NCI-H1092 treated with DMSO at 0.1 percent for 48 hours (cell line): ENCODE measurements at regions not wholly inside any gene's neighbourhood (a gene's known extent, or its start where the extent isn't known, plus 50 kb on each side); places are given as distances from the start of the nearest gene placed in this dataset.

ENCODE experiments used
- DNase-seq: peaks from one replicate; lab custom pipeline; 2025; lab: John Stamatoyannopoulos, UW

DNA sequence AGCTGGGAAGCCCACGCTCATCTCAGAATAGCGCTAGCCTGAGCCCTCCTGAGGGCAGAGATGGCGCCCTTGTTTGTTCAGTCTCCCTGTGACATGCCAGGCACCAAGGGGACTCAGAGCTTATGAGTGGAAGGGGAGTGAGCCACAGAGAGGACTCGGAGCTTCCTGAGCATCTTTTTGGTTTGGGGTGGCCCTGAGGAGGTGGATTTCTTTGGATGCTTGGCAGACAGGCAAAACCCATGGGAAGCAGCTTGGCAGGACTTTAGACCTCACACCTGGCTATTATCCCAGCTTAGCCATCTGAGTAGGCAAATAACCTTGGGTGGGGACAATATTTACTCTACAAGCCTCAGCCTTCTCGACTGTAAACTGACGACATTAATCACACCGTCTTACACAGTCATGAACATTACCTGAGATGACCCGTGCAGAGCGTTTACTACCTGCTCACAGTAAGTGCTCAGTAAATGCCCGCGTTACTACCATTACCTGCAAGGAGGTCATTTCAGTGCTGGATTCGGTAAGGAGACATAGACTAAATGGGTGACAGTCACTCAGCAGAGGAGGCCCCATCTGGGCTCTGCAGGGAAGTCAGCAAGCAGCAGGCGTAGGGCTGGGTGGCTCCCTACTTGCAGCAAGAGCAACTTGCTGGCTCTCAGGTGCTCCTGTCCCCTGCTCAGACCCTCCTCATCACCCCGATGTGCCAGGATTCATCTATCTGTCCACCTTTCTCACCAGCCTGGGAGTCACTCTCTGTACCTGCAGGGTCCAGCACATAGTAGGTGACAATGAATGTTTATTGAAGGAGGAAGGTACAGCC, 54.9 kb downstream of the KLHDC7A start:
- peak; percentile 65 for DNase-seq

DNA sequence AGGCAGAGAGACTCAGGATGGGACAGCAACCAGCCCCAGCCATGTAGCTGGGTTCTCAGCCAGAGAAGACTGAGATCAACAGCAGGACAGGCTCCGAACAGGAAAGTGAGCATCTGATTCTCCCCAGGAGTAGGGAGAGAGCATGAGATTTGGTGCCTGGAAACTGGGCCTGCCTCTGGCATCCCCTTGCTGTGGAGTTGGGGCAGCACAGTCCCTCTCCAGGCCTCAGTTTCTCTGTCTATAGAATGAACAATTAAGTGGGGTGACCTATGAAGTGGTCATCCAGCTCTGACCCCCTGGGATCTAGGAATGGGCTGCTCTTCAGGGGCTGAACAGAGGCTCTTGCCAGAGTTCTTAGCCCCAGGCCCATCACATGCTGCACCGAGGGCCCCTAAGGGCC, 55.6 kb downstream of the KLHDC7A start:
- DNase-seq, result no peak

DNA sequence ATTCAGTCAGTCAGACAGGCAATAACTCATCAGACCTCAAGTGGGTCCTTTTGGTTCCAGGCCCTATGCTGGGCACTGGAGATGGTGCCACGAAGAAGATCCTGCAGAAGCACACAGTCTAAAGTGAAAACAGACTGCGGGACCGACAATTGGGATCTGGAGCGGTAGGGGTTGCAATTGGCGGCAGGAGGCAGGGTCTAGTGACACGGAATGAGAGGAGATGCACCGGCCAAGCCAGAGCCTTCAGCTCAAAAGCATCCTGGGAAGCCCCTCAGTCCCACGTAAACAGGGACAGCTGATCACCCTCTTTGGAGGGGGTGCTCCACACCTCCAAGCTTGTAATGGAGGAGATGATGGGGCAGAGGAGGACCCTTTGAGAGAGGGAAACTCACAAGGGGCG, 56.2 kb downstream of the KLHDC7A start:
- DNase-seq, result no peak

DNA sequence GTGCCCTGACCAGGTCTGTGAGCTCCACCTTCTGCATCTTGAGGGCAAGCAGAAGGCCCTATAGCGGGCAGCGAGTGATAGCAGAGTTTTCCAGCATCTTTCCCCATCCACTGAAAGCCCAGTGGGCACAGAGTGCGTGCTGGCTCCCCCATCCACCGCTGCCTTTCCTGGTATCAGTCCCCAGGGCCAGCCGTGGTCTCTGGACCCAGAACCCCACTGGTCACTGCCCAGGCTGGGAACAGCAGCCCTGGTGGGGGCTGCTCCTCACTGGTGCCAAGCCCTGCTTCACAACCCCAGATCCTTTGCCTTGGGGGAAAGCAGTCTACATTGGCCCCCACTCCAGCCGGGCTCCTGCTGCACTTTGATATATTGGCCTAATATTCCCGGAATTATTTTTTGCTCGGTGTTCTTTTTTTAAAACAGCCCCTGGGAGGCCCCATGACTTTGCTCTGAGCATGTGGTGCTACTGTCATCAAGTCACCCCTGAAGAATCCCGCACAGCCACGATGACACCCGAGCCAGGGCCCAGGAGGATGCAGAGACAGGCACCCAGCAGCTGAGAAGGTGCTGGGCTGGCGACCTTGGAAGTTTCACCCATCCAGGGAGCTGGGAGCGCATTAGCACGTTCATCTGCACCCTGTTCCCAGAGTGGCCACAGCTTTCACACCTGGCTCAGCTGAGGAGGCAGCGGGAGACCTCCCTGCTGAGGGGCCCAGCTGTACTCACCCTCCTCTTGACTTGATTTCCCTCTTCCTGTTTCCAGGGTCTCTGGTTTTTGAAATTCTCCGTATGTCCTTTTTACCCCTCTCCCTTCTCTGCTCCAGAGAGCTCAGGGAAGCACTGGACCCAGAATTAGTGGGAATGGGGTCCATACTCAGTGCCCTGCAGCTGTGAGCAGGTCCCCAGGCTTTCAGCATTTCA, 56.9 kb downstream of the KLHDC7A start:
- no peak for DNase-seq

DNA sequence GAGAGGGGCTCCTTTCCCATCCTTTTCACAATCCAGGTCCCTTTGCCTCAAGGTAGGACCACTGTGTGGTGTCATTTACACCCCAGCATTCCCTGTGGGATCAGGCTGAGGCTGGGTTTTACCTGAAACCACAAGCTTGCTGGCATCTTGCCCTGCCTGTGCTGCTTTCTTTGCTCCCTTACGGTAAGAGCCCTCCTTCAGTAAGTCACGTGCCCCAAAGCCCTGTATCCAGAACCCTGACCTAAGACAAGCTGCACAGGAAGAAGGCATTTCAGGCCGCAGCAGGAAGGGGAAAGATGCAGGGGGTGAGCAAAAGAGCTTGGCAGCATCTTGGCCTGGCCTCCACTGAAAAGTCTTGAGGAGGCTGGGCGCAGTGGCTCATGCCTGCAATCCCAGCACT, 58.4 kb downstream of the KLHDC7A start:
- DNase-seq, result no peak

DNA sequence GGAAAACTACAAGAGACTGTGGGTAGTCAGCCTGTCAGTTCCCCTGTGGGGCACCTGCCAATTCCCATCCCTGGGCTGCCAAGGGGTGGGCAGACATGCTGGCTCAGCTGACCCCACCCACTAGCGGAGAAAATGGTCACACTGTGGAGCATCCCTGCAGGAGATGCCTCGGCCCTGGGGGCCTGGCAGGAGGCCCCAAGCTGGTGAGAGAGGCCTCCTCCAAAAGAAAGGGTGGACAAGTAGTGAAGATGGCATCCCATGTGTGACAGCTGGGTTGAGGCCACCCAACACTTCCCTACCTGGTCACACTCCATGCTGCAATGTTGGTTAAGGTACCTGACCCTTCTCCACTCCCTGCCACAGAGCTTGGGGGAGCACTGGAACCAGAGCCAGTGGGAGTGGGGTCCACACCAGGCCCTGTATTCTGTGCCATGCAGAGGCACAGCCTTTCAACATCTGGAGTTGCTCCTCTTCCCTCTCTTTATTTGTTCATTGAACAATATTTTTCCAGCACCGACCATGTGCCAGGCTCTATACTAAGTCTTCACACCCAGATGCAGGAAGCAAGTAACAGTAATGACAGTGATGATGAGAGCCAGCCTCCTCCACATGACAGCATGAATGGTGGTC, 59.5 kb downstream of the KLHDC7A start:
- no peak for DNase-seq

DNA sequence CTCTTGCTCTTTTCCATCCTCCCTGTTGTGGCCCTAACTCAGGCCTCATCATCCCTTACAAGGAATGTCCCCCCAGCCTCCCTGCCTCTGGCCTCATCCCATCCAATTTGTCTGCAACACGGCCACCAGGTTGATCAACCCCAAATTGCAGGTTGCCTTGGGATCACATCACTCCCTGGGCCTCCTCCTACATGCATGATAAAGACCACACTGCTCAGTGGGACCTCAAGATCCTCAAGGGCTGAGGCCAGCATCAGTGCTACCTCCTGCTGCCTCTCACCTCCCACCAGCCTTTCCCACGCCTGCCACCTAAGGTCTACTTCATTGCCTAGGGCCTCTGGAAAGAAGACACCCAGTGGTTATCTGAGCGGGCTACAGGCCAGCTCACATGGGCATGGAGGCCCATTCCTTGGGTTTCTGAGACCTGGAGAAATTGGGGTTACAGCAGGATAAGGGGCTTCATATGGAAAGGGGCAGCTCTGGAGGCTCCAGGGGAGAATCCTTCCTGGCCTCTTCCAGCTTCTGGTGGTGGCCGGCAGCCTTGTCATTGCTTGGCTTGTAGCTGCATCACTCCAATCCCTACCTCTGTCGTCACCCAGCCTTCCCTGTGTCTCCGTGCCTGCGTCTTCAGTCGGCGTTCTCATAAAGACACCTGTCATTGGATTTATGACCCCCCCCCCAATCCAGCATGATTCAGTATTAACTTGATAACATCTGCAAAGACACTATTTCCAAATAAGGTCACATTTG, 60.5 kb downstream of the KLHDC7A start:
- DNase-seq, result no peak

DNA sequence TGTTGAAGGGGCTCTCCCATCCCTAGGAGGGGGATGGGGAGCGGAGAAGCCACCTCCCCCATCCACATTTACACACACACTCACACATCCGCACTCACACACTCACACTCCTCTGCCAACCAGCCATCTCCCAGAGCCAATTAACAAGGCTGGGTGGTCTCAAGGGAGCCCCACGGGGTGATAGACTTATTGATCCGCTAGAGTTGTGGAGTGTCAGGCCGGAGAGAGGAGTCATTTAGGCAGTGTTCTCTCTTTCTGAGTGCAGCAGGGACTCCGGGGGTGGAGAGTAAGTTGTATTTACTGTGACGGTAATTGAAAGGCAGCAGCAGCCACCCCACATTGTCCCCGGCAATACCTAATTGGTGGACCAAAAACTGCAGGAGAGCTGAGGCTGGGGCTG, 61.6 kb downstream of the KLHDC7A start:
- peak; percentile 55 for DNase-seq

DNA sequence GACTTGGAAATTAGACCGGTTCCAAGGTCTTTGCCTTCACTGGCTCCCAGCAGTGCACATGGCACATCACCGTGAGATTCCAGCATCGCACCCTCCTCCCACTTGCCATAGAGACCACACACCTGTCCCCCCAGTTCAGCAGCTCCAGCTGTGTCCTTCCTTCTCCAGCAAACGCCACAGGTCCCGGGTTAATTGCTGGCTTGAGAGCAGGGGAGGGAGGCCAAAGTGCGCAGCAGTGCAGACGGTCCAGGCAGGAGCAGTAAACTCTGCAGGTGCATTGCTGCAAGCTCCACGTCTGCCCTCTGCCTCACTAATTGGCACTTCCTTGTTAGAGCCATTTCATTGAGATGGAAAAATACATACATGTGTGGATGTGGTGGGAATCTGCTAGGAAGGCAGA, 65.3 kb downstream of the KLHDC7A start:
- DNase-seq, result no peak

DNA sequence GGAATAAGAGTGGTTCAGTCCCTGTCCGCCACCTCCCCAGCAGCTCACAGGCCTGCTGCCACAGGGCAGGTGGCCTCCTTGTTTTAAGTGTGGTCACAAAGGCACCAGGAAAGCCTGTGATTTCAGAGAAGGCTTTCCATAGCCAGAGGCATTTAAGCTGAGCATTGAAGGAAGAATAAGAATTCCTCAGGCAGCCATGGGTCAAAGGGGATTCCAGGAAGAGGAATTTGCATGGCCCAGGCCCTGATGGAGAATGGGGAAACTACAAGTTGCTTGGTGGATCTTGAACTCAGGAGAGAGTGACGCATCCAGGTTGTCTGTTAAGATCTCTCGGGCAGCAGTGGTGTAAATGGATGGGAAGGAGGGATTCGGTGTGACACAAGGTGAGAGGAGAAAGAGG, 66.7 kb downstream of the KLHDC7A start:
- DNase-seq, result no peak

DNA sequence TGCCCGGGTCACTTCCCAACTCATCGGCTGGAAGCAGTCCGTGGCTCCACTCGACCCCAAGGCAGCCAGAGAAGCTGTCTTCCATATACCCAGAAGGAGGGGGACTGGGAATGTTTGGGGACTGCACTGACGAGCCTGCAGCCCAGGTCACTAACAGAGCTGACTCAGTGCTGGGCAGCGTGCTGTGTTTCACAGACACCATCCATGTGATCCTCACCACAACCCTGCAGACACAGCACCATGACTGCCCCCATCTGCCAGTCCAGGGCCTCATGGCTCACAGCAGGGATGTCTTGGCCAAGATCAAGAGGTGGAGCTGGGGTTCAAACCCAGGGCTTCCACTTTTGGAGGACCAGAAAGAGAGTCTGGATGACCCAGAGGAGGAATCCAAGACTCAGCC, 67.9 kb downstream of the KLHDC7A start:
- no peak for DNase-seq

DNA sequence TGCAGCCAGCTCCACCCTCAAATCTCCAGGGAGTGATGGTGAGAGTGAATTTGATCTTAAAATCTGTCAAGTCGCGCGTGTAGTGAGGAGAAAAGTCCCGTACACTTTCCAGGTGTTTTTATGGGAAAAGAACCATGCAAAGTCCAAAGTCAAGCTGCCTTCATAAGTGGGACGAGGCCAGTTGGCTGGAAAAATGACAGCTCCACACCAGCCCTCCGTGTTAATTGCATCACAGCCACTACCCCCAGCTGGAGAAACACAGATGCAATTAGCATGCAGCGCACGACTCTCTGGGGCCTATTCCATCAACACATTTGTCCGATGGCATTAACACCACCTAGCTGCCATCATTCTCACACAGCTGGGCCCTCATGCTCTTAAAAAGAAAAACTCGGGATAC, 68.4 kb downstream of the KLHDC7A start:
- no peak for DNase-seq

DNA sequence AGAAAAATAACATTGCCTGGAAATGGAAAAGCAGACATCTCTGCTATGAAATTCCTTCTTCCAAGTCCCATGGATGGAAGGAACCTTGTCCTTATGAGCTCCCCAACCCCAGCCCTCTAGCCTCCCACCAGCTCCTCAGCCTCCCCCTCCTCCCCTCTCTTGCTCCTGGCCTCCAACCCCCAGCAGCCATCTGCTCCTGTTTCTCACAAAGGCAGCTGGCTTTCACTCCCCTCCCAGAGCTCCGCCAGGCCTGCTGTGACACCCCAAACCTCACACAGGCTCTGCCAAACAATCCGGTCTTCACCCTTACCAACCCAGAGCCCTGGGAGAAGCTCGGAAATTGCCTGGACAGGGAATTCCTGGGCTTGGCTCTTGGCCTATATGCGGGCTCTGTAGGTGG, 69.2 kb downstream of the KLHDC7A start:
- DNase-seq, result no peak

DNA sequence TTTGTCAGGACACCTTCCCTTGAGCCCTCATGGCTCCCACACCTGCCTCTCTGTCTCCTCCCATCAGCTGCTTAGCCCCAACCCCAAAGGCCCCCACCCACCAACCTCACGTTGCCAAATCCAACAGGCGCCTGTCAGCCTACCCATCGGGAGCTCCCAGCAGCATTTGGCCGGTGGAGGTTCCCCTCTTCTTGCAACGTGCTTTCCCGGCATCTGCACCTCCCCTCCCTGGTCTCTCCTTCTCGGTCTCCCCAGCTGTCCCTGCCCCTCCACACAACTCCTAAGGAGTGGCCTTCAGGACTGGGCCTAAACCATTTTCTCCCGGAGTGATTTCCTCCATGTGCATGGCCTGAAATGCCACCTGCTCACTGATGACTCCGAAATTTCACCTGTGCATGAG, 71.9 kb downstream of the KLHDC7A start:
- no peak for DNase-seq

DNA sequence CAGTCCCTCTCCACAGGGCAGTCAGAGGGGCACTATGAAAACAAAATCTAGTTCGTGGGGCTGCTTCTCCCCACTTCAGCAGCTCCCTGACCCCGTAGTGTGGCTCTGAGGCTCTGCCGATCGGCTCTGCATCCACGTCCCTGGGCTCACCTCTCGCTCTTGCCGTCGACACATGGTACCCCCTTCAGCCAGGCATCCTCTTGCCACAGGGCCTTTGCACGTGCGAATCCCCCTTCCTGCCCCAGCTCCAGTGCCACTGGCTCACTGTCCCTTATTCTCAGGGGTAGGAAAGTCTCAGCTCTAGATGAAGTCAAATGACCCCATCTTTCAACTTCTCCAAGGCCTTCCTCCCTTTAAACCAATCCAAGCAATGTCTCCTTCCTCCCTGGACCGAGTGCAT, 72.7 kb downstream of the KLHDC7A start:
- no peak for DNase-seq

DNA sequence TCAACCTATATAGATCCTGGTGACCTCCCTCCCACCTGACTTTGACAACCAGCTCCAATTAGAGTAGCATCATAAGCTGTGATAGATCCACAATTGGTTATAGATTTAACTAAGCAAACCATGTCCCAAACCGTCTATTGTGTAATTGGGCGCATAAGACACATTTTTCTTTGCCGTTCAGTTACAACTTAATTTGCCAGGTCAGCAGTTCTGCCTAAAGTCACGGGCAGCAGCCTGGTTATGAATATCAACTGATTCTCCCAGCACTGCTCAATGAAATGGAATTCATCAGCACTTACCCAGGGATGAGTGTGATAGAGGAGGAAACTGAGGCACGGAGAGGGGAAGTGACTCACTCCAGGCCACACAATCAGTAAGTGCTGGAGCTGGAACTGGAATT, 73.4 kb downstream of the KLHDC7A start:
- no peak for DNase-seq

DNA sequence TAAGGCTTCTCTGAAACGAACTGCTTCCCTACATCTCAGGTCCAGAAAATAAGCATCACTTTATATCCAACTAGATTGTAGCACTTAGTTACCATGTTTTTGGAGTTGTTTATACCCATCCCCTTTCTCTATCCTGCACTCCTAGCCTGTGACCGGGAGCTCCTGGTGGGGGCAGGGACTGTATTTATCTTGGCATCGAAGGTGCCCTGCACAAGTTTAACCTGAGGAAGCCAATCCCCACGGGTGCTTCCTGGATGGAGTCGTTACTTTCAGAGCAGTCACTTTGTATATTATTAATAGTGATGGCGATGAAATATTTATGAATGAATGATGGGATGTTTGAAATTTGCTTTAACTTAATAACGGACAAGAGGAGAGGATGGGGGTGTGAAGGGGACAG, 73.9 kb downstream of the KLHDC7A start:
- no peak for DNase-seq

DNA sequence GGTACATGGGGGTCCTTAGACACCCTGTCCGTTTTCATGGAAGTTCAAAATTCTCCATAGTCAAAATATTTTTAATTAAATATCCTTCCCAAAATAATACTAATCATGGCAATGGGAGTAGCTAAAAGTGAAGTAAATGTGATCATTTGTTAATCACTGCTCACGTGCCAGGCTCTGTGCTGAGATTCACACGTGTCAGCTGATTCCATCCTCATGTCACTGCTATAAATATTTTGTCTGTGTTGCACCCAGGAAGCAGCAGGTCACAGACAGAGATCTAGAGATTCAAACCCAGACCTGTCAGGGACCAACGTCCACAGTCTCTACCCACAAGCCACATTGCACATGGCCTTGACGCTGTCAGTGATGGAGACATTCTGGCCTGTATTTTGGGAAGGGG, 74.3 kb downstream of the KLHDC7A start:
- DNase-seq, result no peak

DNA sequence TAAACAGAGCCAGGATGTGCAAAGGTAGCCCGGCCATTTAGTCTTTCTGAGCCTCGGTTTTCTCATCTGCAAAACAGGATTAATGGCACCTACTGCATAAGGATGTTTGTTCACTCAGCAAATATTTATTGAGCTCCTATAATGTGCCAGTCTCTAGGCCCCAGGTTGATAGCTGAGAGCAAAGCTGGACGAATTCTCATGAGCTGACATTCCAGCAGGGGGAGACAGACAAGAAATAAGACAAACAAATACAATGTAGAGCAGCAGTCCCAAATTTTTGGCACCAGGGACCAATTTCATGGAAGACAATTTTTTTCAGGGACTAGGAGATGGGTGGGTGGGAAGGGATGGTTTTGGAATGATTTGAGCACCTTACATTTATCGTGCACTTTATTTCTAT, 74.3 kb upstream of the PAX7 start:
- DNase-seq, result peak; percentile 33

DNA sequence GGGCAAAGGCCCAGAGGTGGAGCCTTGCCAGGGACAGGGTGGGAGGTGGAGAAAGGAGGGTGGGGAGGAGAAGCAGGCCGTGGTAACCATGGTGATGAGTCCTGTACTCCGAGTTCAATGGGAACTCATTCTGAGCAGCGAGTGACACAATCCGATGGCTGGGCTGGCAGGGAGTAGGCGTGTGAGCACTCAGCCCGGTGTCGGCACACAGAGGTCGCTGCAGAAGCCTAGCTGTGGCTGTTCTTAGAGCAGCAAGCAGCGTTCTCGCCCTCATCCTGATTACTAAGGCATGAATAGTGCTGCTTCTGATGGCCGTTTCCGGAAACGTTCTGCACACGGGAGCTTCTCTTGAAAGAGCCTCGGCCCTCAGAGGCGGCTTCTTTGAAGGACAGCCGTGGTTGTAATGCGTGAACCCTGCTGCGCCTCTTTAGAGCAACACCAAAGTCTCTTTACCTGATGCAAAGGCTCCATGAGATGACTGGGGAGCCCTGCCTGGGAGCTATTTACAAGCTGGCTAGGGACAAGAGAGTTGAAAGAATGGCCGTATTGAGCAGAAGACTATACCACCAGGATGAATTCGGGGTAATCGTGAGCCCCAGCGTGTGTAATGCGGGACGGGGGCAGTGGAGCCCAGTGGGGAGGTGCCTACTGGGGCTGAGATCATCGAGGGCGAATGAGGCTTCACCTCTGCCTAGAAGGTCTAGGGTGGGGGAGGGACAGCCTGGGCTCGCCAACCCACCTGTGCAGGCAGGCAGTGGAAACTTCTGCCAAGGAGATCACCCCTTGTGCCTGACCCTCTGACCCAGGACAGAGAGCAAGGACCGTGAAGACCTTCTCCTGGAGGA, 72.8 kb upstream of the PAX7 start:
- peak; percentile 78 for DNase-seq

DNA sequence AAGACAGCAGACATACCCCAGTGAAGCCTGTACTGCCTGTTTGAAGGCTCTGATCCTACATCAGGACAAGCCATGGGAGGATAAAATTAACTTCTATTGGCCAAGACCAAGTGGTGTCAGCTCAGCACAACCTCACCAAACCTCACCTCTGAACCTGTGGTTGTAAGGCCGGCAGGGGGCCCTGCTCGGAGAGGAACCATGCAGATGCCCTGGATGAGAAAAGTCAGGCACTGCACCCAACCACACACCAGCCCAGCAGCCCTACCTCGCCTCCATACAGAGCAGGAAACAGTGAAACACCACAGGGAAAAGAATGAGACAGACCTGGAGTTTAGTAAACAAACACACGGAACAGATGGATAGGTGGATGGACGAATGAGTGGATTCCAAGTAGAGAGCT, 70.0 kb upstream of the PAX7 start:
- no peak for DNase-seq
